GM19351 (cell line): ENCODE measurements at regions not wholly inside any gene's neighbourhood (a gene's known extent, or its start where the extent isn't known, plus 50 kb on each side); places are given as distances from the start of the nearest gene placed in this dataset.
"Not testable (repeated sequence)": the region's sequence is repeated elsewhere in the genome, so short reads cannot be mapped to it uniquely, and the experiment has no call there.

Experiments
- ATAC-seq: cut with Tn5 transposase; IDR thresholded peaks from one replicate; pipeline ENCODE4 v1.9.1; 2021; ENCODE audit warnings: mild to moderate bottlenecking, moderate library complexity; ENCODE audit not compliant: unreplicated experiment

DNA sequence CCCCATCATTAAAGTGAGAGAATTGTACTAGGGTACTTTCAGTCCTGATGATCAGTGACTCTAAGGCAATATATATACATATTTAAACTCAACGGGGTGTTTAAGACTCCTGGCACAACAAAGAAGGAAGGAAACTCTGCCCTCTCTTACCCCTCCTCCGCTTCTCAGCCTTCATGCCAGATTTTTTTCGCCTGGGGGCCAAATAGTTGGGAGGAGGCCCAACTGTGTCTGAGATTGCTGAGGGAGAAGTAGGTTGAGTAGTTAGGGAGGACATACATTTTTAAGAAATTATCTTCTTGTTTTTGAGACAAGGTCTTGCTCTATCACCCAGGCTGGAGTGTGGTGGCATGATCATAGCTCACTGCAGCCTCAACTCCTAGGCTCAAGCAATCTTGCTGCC is 127.7 kb upstream of the SHB start:
- ATAC-seq = no peak

- no peak for ATAC-seq
These were observed 126.7 kb upstream of the SHB start for GRCh38 chr9:38195737-38196161.

- ATAC-seq = no peak
These were observed 125.8 kb upstream of the SHB start for GRCh38 chr9:38194870-38195269.

DNA sequence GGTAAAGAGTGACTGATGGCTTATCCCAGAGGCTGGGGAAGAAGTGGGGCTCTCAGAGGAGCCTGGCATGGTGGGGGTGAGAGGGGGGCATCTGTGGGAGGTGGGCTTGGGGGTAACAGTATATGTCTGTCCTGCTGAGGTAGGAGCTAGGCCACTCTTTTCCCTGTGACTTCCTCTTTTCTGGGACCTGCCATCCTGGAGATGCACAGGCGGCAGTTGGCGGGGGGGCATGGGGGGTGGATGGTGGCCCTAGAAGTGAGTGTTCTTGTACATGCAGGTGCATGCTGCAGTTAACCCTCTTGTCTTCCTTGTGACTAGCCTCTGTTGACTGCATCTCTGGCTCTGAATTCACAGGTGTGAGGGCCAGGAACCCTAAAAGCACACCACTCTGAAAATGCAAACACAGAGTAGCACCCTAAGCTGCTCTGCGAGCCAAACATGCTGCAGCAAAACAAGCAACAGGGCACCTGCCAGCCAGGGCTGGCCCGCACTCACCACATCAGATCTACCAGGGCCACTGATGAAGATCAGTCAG is 123.8 kb upstream of the SHB start:
- no peak for ATAC-seq

DNA sequence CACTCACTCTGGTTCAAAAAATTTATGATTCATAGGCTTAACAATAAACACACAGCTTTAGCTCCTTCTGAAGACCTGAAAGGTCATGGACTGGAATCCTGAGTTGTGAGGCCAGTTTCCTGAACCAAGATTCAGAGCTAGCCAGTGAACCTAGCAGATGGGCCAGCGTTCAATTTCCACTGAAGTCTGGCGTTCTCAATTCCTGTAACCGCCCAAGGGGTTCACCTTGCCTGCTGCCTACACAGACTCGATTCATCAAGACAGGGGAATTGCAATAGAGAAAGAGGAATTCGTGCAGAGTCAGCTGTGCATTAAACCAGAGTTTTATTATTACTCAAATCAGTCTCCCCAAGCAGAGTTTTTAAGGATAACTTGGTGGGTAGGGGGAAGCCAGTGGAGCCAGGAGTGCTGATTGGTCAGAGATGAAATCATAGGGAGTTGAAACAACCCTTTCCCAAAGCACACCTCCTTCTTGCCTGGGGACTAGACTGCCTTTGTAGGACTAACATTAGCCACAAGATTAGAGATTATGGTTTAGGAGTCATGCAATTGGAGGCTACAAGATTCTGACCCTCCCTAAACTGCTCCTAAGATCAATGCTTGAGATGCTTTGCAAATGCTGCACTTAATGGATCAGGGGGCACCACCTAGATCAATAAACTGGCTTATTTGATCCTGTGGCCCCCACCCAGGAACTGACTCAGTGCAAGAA is 117.5 kb upstream of the SHB start:
- no peak for ATAC-seq

GRCh38 chr9:38185647-38186403 is 116.8 kb upstream of the SHB start:
- ATAC-seq = no peak

DNA sequence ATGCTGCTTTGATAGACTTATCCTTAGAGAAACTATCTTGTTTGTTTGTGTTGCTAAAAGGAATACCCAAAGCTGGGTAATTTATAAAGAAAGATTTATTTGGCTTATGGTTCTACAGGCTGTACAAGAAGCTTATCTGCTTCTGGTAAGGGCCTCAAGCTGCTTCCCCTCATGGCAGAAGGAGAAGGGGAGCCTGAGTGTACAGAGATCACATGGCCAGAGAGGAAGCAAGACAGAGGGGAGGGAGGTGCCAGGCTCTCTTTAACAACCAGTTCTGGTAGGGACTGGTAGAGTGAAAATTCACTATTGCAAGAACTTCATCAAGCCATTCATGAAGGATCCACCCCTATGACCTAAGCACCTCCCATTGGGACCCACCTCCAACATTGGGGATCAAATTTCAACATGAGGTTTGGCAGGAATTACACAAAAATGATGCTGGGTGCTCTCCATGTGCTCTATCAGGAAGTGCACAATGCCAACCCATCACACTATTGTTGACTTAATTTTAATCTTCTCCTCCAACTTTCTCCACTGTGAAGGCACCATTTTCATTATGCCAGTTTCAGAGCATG is 115.1 kb upstream of the SHB start:
- ATAC-seq = no peak

DNA sequence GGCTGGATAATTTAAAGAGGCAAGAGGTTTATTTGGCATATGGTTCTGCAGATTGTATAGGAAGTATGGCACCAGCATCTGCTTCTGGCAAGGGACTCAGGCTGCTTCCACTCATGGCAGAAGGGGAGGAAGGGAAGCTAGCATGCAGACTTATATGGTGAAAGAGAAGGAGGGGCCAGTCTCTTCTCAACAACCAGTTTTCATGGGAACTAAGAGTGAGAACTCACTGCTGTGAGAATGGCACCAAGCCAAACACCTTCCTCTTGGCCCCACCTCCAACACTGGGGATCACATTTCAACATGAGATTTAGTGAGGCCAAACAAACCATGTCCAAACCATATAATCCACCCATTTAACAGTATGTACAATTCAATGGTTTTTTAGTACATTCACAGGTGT is 113.3 kb upstream of the SHB start:
- ATAC-seq = no peak

DNA sequence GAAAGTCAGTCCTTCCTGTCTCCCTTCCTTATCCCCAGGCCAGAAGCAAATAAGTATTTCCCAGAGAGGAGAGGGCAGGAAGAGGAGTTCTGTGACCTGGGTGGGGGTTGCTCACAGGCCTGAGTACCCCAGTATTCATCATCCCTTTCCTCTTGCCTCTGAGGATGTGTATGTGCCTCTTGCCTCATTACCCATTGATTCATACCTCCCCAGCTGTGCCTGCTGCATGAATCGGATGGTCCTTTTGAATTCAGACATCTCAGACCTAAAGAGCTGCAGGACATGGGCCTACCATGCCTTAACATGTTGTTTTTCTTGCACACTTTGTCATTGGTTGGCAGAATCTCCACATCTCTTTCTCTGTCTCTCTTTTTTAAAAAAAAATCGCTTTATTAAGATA is 112.8 kb upstream of the SHB start:
- no peak for ATAC-seq

DNA sequence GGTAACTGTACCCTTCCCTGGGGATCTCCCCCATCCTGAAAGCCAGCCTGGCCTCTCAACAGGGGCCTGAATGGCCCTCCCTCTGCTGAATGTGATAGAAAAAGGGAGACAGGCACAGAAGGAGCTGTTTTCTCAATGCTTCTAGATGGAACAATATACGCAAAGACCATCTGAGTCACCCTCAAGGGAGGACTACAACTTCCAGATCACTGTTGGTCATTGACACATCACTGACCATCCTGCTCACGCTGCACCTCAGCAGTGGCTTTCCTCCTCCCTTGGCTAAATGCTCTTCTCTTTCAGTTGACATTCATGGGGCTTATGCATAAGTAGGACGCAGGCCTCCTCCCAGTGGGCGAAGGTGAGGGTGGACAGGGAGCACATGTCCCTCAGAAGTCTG is 112.2 kb upstream of the SHB start:
- no peak for ATAC-seq

DNA sequence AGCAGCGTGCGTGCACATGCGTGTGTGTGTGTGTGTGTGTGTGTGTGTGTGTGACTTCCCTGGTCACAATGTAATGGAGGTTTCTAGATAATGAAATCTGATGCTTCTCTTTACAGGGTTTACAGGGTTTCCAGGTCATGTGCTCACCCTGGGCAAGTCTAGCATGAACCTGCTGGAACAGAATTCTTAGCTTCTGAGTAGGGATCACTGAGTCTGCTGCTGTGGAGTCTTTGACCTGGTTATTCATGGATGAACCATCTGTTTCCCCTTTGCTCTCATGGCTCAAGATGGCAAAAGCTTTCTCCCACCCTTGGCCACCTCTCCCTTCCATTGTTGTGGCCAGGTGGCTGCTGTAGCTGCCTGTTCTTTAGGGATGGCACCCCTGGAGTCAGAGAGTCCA is 111.6 kb upstream of the SHB start:
- ATAC-seq = no peak

GRCh38 chr9:38179965-38180364 is 110.9 kb upstream of the SHB start:
- ATAC-seq = no peak

DNA sequence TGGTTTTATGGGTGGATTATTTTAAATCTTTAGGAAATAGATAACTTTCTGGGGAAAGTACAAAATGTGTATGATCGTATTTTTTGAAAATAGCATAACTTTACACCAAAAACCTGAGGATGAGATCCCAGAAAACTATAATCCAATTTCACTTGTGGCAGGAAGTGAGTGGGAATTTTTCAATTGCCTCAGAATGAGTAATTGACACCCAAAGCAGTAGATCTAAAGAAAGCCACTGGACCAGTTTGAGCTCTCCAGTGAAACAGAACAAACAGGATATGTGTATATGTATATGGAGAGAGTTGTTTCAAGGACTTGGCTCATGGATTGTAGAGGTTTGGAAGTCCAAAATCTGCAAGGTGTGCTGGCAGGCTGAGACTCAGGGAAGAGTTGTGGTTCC is 109.2 kb upstream of the SHB start:
- ATAC-seq = no peak

GRCh38 chr9:38177680-38178079 is 108.7 kb upstream of the SHB start:
- ATAC-seq = no peak

GRCh38 chr9:38176251-38176650 is 107.2 kb upstream of the SHB start:
- ATAC-seq = no peak

DNA sequence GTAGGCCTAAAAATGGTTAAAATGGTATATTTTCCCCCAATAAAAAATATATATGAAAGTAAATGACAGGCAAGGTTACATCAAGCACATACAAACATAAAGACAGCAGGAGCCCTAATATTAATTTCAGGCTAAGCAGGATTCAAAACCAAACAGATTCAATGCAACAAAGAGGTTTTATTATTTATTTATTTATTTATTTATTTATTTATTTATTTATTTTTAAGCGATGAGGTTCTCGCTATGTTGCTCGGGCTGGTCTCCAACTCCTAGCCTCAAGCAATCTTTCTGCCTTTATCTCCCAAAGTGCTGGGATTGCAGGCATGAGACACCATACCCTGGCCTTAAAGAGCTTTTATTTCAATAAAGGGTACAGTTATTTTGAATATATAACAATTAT is 106.4 kb upstream of the SHB start:
- no peak for ATAC-seq

DNA sequence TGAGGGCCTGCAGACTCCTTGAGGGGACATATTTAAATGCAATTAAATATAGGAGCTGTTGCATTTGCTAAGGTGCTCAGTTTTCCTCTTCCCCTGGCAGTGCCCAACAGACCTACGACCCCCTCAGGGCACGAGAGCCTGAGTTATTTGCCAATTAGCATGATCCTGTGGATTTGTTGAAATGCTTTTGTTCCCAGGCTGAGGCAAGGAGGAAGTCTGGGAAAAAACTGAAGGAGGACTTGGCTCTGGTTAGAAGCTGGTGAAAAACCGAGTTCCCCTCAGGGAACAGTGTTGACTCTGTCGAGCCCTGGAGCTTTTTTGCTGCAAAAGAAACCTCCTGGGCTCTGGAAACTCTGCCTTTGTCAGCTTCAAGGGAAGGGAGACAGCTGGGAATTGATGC is 103.6 kb upstream of the SHB start:
- no peak for ATAC-seq

- ATAC-seq = no peak
These were observed 102.9 kb upstream of the SHB start for GRCh38 chr9:38171926-38172325.

DNA sequence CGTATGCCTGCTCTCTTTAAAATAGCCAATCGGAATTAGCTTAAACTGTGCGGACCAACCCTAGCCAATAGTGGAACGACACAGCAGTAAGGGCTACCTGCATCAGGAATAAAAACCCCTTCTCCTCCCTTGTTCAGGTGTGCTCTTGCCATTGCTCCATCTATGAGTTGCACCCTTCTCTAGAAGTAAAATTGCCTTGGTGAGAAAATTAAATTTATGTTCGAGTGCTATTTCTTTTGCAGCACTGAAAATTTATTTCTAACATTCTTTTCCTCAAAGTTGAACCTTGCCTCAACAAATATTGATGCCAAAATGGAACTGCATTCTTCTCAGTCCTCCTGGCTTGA is 102.5 kb upstream of the SHB start:
- ATAC-seq = no peak

DNA sequence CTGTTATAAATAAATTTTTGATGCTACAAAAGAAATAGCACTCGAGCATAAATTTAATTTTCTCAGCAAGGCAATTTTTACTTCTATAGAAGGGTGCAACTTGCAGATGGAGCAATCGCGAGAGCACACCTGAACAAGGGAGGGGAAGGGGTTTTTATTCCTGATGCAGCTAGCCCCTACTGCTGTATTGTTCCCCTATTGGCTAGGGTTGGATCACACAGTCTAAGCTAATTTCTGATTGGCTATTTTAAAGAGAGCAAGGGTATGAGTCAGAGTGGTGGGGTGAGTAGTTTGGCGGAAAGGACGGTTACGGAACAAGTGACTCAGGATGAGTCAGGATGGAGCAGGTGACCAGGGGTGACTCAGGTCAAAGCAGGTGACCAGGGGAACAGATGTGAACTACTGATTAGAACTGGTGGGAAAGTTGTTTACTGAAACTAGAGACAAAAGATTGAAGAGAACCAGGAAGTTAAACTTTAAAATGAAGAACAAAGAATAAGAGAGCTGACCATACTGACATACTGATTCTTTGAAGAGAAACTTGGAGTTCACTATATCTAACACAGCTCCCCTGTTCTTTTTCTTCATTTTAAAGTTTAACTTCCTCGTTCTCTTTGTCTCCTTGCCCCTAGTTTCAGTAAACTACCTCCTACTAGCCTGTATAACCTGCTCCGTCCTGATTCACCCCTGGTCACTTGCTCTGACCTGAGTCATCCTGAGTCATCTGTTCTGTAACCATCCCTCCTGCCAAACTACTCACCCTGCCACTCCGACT is 101.9 kb upstream of the SHB start:
- ATAC-seq = not testable (repeated sequence)

- not testable (repeated sequence) for ATAC-seq
These were observed 101.1 kb upstream of the SHB start for GRCh38 chr9:38170155-38170554.
